Epithelial cell of esophagus (primary cell): ENCODE measurements at regions not wholly inside any gene's neighbourhood (a gene's known extent, or its start where the extent isn't known, plus 50 kb on each side); places are given as distances from the start of the nearest gene placed in this dataset.
"Not testable (repeated sequence)": the region's sequence is repeated elsewhere in the genome, so short reads cannot be mapped to it uniquely, and the experiment has no call there.

Experiments used
- DNase-seq: peaks from one replicate; pipeline ENCODE4 v3.0.0; 2010; ENCODE audit warnings: low read depth
- H3K4me3 ChIP-seq: 2 replicates; pipeline ENCODE4 v1.5.1; 2011; ENCODE audit warnings: mild to moderate bottlenecking, low read length, control low read depth
- CTCF ChIP-seq: IDR thresholded peaks from 2 replicates; pipeline ENCODE4 v1.5.1; 2011; ENCODE audit warnings: low read depth, mild to moderate bottlenecking, low read length, control low read depth, inconsistent platforms; ENCODE audit not compliant: insufficient read depth; ENCODE audit errors: missing control alignments

GRCh38 chr6:130696806-130697205, 130.4 kb upstream of the SMLR1 start:
- H3K4me3 ChIP-seq = no peak overlapping the region
- no peak for DNase-seq
- TF ChIP-seq CTCF = no peak

GRCh38 chr6:130697271-130697994, 129.8 kb upstream of the SMLR1 start:
- TF ChIP-seq CTCF = no peak
- H3K4me3 ChIP-seq = no peak overlapping the region
- DNase-seq = no peak

- TF ChIP-seq CTCF = peak; percentile 88
- H3K4me3 ChIP-seq = no peak overlapping the region
- DNase-seq = peak; percentile 58
Observed at GRCh38 chr6:130697995-130698535, 129.1 kb upstream of the SMLR1 start.

GRCh38 chr6:130699742-130700141, 127.5 kb upstream of the SMLR1 start:
- TF ChIP-seq CTCF = no peak
- DNase-seq = no peak

DNA sequence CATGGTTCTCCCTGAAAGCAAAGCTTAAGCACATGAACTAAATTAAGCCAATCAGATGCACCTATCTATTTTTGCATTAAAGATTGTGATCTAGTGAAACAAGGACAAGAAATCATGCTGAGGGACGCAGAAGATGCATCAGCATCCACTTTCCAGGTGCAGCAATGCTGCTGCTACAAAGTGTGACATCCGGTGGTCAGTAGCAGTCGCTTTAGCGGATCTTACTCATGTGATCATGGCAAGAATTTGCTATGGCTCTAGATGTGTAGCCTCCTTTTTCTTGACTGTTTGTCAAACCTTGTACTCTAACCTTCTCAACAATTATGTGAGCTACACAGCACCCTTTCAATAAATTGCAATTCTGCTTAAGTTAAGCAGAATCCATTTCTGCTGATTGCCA, 126.8 kb upstream of the SMLR1 start:
- no peak overlapping the region for H3K4me3 ChIP-seq
- no peak for DNase-seq
- no peak for TF ChIP-seq CTCF

More at GRCh38 chr6:130699742-130700141, 127.5 kb upstream of the SMLR1 start:
- H3K4me3 ChIP-seq = no peak overlapping the region

DNA sequence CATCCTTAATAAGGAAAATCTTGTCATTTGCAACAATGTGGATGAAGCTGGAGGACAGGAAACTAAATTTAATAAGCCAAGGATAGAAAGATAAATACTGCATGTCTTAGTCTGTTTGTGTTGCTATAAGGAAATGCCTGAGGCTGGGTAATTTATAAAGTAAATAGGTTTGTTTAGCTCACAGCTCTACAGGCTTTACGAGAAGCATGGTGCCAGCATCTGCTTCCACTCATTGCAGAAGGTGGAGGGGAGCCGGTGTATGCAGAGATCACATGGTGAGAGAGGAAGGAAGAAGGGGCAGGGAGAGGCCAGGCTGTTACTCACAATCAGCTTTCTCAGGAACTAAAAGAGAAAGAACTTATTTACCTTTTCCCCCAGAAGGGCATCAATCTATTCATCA, 118.9 kb upstream of the SMLR1 start:
- peak; percentile 39 for DNase-seq
- no peak overlapping the region for H3K4me3 ChIP-seq
- no peak for TF ChIP-seq CTCF

GRCh38 chr6:130711641-130712040, 115.6 kb upstream of the SMLR1 start:
- H3K4me3 ChIP-seq, DNase-seq: not testable (repeated sequence)
